ENCODE measurements at regions not wholly inside any gene's neighbourhood (a gene's known extent, or its start where the extent isn't known, plus 50 kb on each side); places are given as distances from the start of the nearest gene placed in this dataset.

GRCh38 chr11:105229761-105230160, 90.2 kb upstream of the CARD18 start:
- ChIA-PET CTCF (no interaction called here), POLR2A (no interaction called here), RAD21 (ENCODE audit: low non-redundant PET in 1 of 2, low total read pairs in 2 of 2, uncharacterized antibody in 2 of 2, unreplicated experiment in 2 of 2) (no interaction called here)
- Histone ChIP-seq H4K20me1 (ENCODE audit: insufficient read depth) (no peaks in the 10 kb centered on the region), H3K27ac (ENCODE audit: low read depth, low read length) (no peak overlapping the region), H3K79me2 (ENCODE audit: insufficient read depth, low read length) (no peaks in the 10 kb centered on the region), H3K4me2 (ENCODE audit: low read length) (no peak overlapping the region), H3K27me3 (ENCODE audit: insufficient read depth, low read length) (no peaks in the 10 kb centered on the region), H3K9ac (ENCODE audit: low read length) (no peak overlapping the region), H3K4me3 (replicated peaks in 1 of 2; ENCODE audit: low read depth in 1 of 2, low read length in 2 of 2) (no peak overlapping the region), H3K9me2 (ENCODE audit: insufficient read depth) (peaks cover 4% of the 10 kb centered on the region; the same call in 1 of the 2 replicates), H3K36me3 (ENCODE audit: control insufficient read depth in 1 of 2, insufficient read depth in 2 of 2, low read length in 2 of 2) (no peaks in the 10 kb centered on the region), H3K9me3 (ENCODE audit: control insufficient read depth in 1 of 2, insufficient read depth in 1 of 2, low read depth in 1 of 2, low read length in 2 of 2) (no peaks in the 10 kb centered on the region), H2AFZ (ENCODE audit: low read depth, low read length, poor library complexity, severe bottlenecking) (no peak overlapping the region), H3K4me1 (ENCODE audit: control insufficient read depth in 1 of 2, insufficient read depth in 2 of 2, low read length in 2 of 2) (peaks cover 0 to 19% of the 10 kb centered on the region in 2 experiments; a peak in 2 of 4 replicates)
- TF ChIP-seq SRF (IDR thresholded peaks at IDR 0.05; ENCODE audit: low read depth) (no peak), CTCF (IDR thresholded peaks at IDR 0.05 in 2 of 3, conservative IDR thresholded peaks at IDR 0.05 in 1 of 3; ENCODE audit: borderline replicate concordance in 1 of 3, insufficient read depth in 1 of 3, low read depth in 2 of 3, low read length in 2 of 3) (no peak), TCF7L2 (IDR thresholded peaks at IDR 0.05; ENCODE audit: borderline replicate concordance, extremely low read depth, insufficient read depth, insufficient read length) (no peak), EZH2phosphoT487 (IDR thresholded peaks at IDR 0.05; ENCODE audit: borderline replicate concordance) (no peak), REST (IDR thresholded peaks at IDR 0.05; ENCODE audit: low read depth) (no peak), RAD21 (IDR thresholded peaks at IDR 0.05; ENCODE audit: low read depth) (no peak), ZNF274 (IDR thresholded peaks at IDR 0.05; ENCODE audit: low read depth, low read length) (no peak), ELF1 (IDR thresholded peaks at IDR 0.05; ENCODE audit: borderline replicate concordance, low read depth) (no peak), ATF3 (IDR thresholded peaks at IDR 0.05) (no peak), YY1 (IDR thresholded peaks at IDR 0.05; ENCODE audit: extremely low read depth, insufficient replicate concordance, low read depth, low read length) (no peak), CBX3 (IDR thresholded peaks at IDR 0.05; ENCODE audit: low read depth) (no peak), FOSL1 (IDR thresholded peaks at IDR 0.05; ENCODE audit: low read depth) (no peak), SIN3A (IDR thresholded peaks at IDR 0.05; ENCODE audit: low read depth) (no peak), CEBPB (IDR thresholded peaks at IDR 0.05; ENCODE audit: low read depth) (no peak), SP1 (IDR thresholded peaks at IDR 0.05; ENCODE audit: low read depth) (no peak), EGR1 (IDR thresholded peaks at IDR 0.05; ENCODE audit: low read depth) (no peak), EZH2 (IDR thresholded peaks at IDR 0.05) (no peak), MAX (IDR thresholded peaks at IDR 0.05) (no peak), ZFX (IDR thresholded peaks at IDR 0.05) (no peak), ZBTB33 (IDR thresholded peaks at IDR 0.05; ENCODE audit: extremely low read depth, insufficient replicate concordance, low read length) (no peak)
- no peak for DNase-seq (ENCODE audit: low read depth, low spot score)
- no TSS peak for BruUV-seq (replicated peaks)
- intact Hi-C loops (cut with micrococcal nuclease) = no loop called here
- no peak for ATAC-seq

All from HCT116 (cell line).